Muscle of leg (tissue), 3 donors: ENCODE measurements at regions not wholly inside any gene's neighbourhood (a gene's known extent, or its start where the extent isn't known, plus 50 kb on each side); places are given as distances from the start of the nearest gene placed in this dataset.

ENCODE experiments used
- DNase-seq: peaks from one replicate; pipeline ENCODE4 v3.0.0; 2013
- H3K27ac ChIP-seq: one replicate; pipeline ENCODE4 v1.5.1; 2013; ENCODE audit warnings: mild to moderate bottlenecking, low read length, control low read depth
- H3K27me3 ChIP-seq: one replicate; pipeline ENCODE4 v1.6.1; 2013; ENCODE audit warnings: low read length; ENCODE audit not compliant: control insufficient read depth, insufficient read depth
- H3K36me3 ChIP-seq: one replicate; pipeline ENCODE4 v1.6.1; 2013; ENCODE audit warnings: low read length; ENCODE audit not compliant: control insufficient read depth, insufficient read depth
- H3K4me1 ChIP-seq: one replicate; pipeline ENCODE4 v1.6.1; 2013; ENCODE audit warnings: low read length; ENCODE audit not compliant: control insufficient read depth, insufficient read depth
- H3K4me3 ChIP-seq: one replicate; pipeline ENCODE4 v1.5.1; 2013; ENCODE audit warnings: low read length, control low read depth
- H3K9me3 ChIP-seq: replicated peaks from 2 replicates; pipeline ENCODE4 v1.6.1; 2013; ENCODE audit warnings: low read depth, low read length; ENCODE audit not compliant: control insufficient read depth
- WGBS: methylation state at CpG from one replicate; pipeline ENCODE4 v1.1.5; 2013; ENCODE audit warnings: missing lambda C conversion rate; ENCODE audit not compliant: insufficient coverage; 5-methylcytosine and 5-hydroxymethylcytosine counted together

DNA sequence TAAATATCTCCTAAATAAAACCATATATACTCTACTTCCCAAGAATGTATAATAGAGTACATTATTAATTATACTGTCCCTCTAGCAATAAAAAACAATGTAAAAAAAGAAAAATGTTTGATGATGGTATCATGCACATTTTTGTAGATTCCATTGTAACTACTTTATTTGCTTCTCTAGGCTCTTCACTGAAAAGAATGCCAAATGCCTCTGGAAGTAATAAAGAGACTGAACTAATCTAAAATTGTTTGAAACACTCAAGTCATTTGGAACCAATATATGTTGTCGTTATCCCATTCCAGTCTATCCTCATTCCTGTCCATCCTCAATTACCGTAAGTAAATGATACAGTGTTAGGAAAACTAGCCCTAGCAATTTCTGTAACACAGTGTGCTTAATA, 233.6 kb downstream of the C12orf50 start:
- H3K9me3 ChIP-seq: no peaks in the 10 kb centered on the region
- H3K4me3 ChIP-seq: no peak overlapping the region
- no peaks in the 10 kb centered on the region for H3K36me3 ChIP-seq
- peak; percentile 44 for DNase-seq
- no peaks in the 10 kb centered on the region for H3K4me1 ChIP-seq
- WGBS: no CpG with 5 or more reads among the region's 2 CpGs
- no peak overlapping the region for H3K27ac ChIP-seq
- H3K27me3 ChIP-seq: no peaks in the 10 kb centered on the region

DNA sequence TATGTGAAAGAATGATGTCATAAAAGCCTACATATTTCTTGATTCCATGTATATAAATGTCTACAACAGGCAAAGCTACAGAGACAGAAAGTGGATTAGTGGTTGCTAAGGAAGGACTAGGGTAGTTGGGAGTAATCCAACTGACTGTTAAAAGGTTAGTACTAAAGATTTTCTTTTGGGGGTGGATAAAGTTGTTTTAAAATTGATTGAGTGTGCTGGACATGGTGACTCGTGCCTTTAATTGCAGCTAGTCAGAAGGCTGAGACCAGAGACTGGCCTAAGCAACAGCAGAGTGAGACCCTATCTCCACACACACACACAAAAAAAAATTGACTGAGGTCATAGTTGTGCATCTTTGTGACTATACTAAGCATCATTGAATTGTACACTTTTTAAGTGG, 234.3 kb downstream of the C12orf50 start:
- no peaks in the 10 kb centered on the region for H3K36me3 ChIP-seq
- H3K27me3 ChIP-seq: no peaks in the 10 kb centered on the region
- no peak for DNase-seq
- no peaks in the 10 kb centered on the region for H3K4me1 ChIP-seq
- no peak overlapping the region for H3K27ac ChIP-seq
- H3K4me3 ChIP-seq: no peak overlapping the region
- WGBS: no CpG with 5 or more reads among the region's 1 CpG
- H3K9me3 ChIP-seq: no peaks in the 10 kb centered on the region

DNA sequence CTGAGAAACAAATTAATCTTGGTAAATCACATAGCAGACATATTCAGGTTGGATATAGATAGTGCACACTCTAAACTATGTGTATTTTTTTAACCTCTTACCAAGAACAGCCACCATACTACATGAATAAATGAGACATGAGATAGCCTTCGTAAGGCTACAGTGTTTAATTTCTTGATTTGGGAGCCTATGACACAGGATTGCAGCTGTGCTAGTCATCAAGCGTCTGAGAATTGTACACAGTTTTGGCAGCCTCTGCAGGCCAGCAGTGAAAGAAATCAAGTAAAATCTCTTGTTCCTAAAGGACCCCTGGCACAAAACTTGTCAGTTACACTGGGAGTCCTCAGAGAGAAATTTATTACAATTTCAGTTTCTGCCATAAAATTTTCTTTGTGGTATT, 236.1 kb downstream of the C12orf50 start:
- Histone ChIP-seq H3K4me1 (no peaks in the 10 kb centered on the region), H3K27ac (peak overlapping the region; percentile 1), H3K36me3 (no peaks in the 10 kb centered on the region), H3K27me3 (no peaks in the 10 kb centered on the region), H3K9me3 (no peaks in the 10 kb centered on the region), H3K4me3 (no peak overlapping the region)
- 50% methylated on average over 1 of the region's 2 CpGs for WGBS
- peak; percentile 91 for DNase-seq

DNA sequence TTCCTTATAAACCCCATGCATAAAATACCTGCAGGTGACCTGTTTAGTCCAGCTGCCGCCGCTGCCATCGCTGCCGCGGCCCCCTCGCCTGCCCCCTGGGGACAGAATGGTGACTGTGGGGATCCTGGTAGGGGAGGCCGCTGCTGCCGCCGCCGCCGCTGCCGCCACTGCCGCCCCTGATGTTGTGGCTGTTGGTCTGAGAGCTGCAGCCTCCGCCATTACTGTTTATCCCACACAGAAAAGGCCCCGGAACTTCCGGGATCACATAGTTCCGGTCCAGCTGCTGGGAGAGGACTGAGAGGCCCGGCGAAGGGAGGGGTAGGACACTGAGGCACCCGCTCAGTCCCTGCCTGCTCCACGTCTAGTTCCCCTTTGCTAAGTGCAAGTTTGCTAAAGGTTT, 244.9 kb downstream of the C12orf50 start:
- Histone ChIP-seq H3K27ac (no peak overlapping the region), H3K4me3 (no peak overlapping the region), H3K9me3 (no peaks in the 10 kb centered on the region), H3K4me1 (no peaks in the 10 kb centered on the region), H3K36me3 (no peaks in the 10 kb centered on the region), H3K27me3 (no peaks in the 10 kb centered on the region)
- DNase-seq: no peak
- WGBS: 86% methylated on average over 13 of the region's 21 CpGs

DNA sequence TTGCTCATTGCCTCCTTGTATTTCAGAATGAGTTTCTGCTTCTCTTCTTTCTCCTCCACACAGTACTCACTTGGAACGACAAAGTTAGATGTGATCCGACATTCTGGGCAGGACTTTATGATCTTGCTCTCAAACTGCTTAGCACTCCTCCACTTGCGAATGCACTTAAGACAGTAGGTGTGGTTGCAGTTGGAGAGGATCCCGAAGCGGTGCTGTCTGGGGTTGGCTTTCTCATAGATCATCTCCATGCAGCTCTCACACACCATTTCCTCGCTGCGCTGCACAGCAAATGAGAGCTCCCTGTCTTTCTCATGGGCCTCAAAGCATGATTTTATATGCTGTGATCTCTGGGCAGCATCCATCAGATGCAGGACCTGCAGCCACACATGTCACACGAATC, 245.7 kb downstream of the C12orf50 start:
- no peaks in the 10 kb centered on the region for H3K27me3 ChIP-seq
- WGBS: 100% methylated on average over 3 of the region's 8 CpGs
- no peaks in the 10 kb centered on the region for H3K4me1 ChIP-seq

DNA sequence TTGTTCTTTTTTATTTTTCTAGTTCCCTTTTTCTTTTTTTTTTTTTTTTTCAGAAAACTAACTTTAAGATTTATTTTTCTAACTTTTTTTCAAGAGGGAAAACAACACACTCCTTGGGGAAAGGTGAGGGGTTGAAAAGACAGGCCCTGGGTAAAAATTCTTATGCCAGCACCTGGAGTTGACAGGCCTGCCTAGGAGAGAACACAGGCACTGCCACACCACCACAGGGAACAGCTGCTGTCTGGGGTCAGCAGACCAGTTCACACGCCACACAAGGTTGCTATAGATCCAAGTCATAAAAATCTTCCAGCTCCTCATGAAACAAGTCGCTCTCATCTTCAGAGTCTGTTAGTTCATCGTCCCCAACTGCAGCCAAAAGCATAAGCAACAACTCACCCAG, 246.4 kb downstream of the C12orf50 start:
- H3K9me3 ChIP-seq: no peaks in the 10 kb centered on the region
- H3K27ac ChIP-seq: no peak overlapping the region
- no peaks in the 10 kb centered on the region for H3K4me1 ChIP-seq
- H3K4me3 ChIP-seq: no peak overlapping the region
- no peaks in the 10 kb centered on the region for H3K27me3 ChIP-seq
- H3K36me3 ChIP-seq: no peaks in the 10 kb centered on the region
- WGBS: 61% methylated on average over 2 of the region's 3 CpGs
- DNase-seq: no peak

More for the DNA sequence above, 245.7 kb downstream of the C12orf50 start:
- no peak overlapping the region for H3K4me3 ChIP-seq
- H3K9me3 ChIP-seq: no peaks in the 10 kb centered on the region
- H3K27ac ChIP-seq: no peak overlapping the region
- no peaks in the 10 kb centered on the region for H3K36me3 ChIP-seq
- DNase-seq: no peak

DNA sequence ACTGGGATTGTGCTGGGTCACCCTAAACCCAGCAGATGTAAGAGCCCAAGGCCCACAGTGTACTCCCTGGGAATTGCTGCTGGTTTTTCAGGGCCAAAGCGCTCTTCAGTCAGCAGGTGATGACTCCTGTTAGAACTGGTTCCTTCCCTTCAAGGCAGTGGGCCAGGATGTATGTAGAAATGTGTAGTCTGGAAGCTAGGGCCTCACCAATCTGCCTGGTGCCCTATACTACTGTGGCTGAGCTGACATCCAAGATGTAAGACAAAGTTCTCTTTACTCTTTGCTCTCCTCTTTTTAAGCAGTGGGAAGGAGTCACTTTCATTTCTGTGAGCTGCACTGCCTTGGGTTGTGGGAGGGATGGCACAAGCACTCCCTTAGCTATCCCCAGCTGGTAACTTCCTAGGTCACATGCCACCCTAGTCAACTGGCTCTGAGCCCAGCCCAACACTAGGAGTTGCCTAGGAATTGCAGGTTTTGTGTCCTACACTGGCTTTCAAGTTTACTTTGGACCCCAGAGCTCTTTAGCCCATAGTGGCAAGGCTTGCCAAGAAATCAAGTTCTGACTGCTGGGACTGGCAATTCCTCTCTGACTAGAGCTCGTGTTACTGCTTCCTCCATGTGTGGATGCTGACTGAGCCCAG, 249.2 kb downstream of the C12orf50 start:
- Histone ChIP-seq H3K4me1 (no peaks in the 10 kb centered on the region), H3K9me3 (no peaks in the 10 kb centered on the region), H3K27ac (no peak overlapping the region), H3K27me3 (no peaks in the 10 kb centered on the region), H3K4me3 (no peak overlapping the region), H3K36me3 (no peaks in the 10 kb centered on the region)
- no peak for DNase-seq
- 50% methylated on average over 1 of the region's 2 CpGs for WGBS

DNA sequence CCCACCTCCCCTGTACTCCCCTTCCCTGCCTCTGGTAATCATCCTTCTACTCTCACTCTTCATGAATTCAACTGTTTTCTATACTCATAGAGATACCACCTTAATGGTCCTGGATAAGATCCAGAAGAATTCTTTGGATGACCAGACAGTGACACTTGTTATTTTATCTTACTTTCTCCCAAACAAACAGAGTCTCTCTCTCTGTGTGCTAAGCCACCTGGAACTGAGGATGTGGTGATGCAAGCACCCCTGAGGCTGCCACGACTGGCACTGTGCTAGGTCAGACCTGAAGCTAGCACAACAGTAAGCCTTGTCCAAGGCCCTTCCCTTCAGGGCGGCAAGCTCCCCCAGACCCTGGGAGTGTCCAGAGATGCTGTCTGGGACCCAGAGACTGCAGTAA, 250.2 kb downstream of the C12orf50 start:
- no peak for DNase-seq
- Histone ChIP-seq H3K4me1 (no peaks in the 10 kb centered on the region), H3K36me3 (no peaks in the 10 kb centered on the region), H3K27ac (no peak overlapping the region), H3K4me3 (no peak overlapping the region), H3K9me3 (no peaks in the 10 kb centered on the region), H3K27me3 (no peaks in the 10 kb centered on the region)
- 100% methylated on average over 1 of the region's 2 CpGs for WGBS

DNA sequence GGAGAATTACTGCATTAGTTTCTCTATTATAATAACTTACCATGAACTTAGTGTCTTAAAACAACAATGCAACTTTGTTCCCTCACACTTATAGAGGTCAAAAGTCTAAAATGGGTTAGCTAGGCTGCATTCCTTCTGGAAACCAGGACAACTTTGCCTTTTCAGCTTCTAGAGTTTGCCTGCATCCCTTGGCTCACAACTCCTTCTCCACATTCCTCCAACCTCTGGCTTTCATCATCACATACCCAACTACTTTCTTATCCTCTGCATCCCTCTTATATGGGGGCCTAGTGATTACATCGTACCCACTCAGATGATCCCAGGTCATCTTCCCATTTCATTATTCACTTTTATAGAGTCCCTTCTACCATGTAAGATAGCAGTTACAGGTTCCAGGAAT, 251.1 kb downstream of the C12orf50 start:
- H3K27ac ChIP-seq: no peak overlapping the region
- DNase-seq: no peak
- no peak overlapping the region for H3K4me3 ChIP-seq
- no peaks in the 10 kb centered on the region for H3K4me1 ChIP-seq
- no peaks in the 10 kb centered on the region for H3K36me3 ChIP-seq
- H3K9me3 ChIP-seq: no peaks in the 10 kb centered on the region
- WGBS: 100% methylated on average over 1 of the region's 1 CpG
- no peaks in the 10 kb centered on the region for H3K27me3 ChIP-seq

DNA sequence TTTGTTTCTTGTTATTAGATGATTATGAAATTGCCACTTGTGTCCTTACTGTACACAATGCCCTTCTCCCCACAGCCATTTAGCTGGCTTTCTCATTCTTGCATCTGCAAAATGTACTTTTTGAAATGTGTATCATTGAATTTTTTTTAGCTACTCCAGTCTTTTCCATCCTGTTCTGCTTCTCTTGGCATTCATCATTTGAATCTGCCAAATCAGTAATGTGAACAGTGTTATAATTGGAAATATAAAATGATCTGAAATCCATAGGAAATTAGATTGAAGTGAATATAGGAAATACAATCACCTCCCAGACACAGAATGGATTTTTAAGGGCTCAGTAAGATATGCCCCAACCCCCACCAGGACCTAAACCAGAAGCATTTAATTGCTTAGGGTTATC, 253.4 kb downstream of the C12orf50 start:
- no peak for DNase-seq
- H3K27me3 ChIP-seq: no peaks in the 10 kb centered on the region
- no peaks in the 10 kb centered on the region for H3K9me3 ChIP-seq
- H3K27ac ChIP-seq: no peak overlapping the region
- no peaks in the 10 kb centered on the region for H3K36me3 ChIP-seq
- H3K4me1 ChIP-seq: no peaks in the 10 kb centered on the region
- no peak overlapping the region for H3K4me3 ChIP-seq

DNA sequence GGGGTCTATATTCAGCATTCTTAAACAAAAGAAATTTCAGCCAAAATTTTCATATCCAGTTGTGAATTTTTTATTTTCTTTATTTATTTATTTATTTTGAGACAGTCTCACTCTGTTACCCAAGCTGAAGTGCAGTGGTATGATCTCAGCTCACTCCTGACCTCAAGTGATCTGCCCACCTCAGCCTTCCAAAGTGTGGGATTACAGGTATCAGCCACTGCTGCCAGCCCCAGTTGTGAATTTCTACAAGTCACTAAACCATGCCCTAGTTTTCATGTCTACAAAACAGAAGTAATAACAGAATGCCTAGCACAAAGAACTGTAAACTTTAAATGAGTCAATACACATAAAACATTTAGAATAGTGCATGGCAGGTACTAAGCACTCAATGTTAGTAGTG, 254.2 kb downstream of the C12orf50 start:
- H3K36me3 ChIP-seq: no peaks in the 10 kb centered on the region
- H3K4me3 ChIP-seq: no peak overlapping the region
- no peaks in the 10 kb centered on the region for H3K9me3 ChIP-seq
- no peaks in the 10 kb centered on the region for H3K4me1 ChIP-seq
- no peak for DNase-seq
- no peak overlapping the region for H3K27ac ChIP-seq
- H3K27me3 ChIP-seq: no peaks in the 10 kb centered on the region
